H1 (cell line): ENCODE measurements at regions not wholly inside any gene's neighbourhood (a gene's known extent, or its start where the extent isn't known, plus 50 kb on each side); places are given as distances from the start of the nearest gene placed in this dataset.
A peak's percentile ranks its signal among the peaks of the same experiment; 100 is the strongest.

Experiments
- CTCF ChIA-PET: fragments of 300-600 bp; sonication (Branson Sonifier 250); formaldehyde crosslinking; loops from one replicate; lab custom pipeline; 2021; ENCODE audit not compliant: partially characterized antibody; lab: Charles Lee
- POLR2A ChIA-PET: fragments of 300-600 bp; sonication (Branson Sonifier 250); formaldehyde crosslinking; loops from one replicate; lab custom pipeline; 2021; ENCODE audit warnings: inconsistent platforms; ENCODE audit not compliant: partially characterized antibody; lab: Charles Lee
- DNase-seq, 2 experiments: peaks; one replicate each; pipeline versions ENCODE4 v3.0.0 to v3.0.0-alpha.2; 2010 to 2022; ENCODE audit warnings: low spot score in 2 of 2, low read depth in 1 of 2, mixed read lengths in 1 of 2
- FAIRE-seq: peaks from 2 replicates; lab custom pipeline; 2011; peaks lifted over from hg19 to GRCh38; lab: Jason Lieb, UNC
- H2AFZ ChIP-seq: 2 replicates; pipeline ENCODE4 v1.8.1; 2012; ENCODE audit warnings: low read length, inconsistent platforms
- H2AK5ac ChIP-seq: 2 replicates; pipeline ENCODE4 v1.6.1; 2013; ENCODE audit warnings: low read depth, low read length
- H2BK120ac ChIP-seq: replicated peaks from 2 replicates; pipeline ENCODE3; 2013; ENCODE audit warnings: low read depth, low read length, inconsistent platforms
- H2BK12ac ChIP-seq: 2 replicates; pipeline ENCODE4 v1.6.1; 2013; ENCODE audit warnings: low read depth, low read length
- H2BK15ac ChIP-seq: 2 replicates; pipeline ENCODE4 v1.6.1; 2013; ENCODE audit warnings: low read length
- H2BK20ac ChIP-seq: 2 replicates; pipeline ENCODE4 v1.6.1; 2013; ENCODE audit warnings: low read length
- H2BK5ac ChIP-seq: 2 replicates; pipeline ENCODE4 v1.6.1; 2013; ENCODE audit warnings: low read depth, low read length
- H3K14ac ChIP-seq: 2 replicates; pipeline ENCODE4 v1.6.1; 2013; ENCODE audit warnings: inconsistent platforms; ENCODE audit not compliant: insufficient read length
- H3K18ac ChIP-seq: 2 replicates; pipeline ENCODE4 v1.6.1; 2013; ENCODE audit warnings: low read length; ENCODE audit errors: extremely low read depth
- H3K23ac ChIP-seq: 2 replicates; pipeline ENCODE4 v1.6.1; 2013; ENCODE audit warnings: inconsistent platforms; ENCODE audit not compliant: insufficient read length
- H3K23me2 ChIP-seq: 2 replicates; pipeline ENCODE4 v1.6.1; 2013; ENCODE audit warnings: low read depth, low read length
- H3K27ac ChIP-seq: 2 replicates; pipeline ENCODE4 v1.6.1; 2011; ENCODE audit warnings: low read depth, low read length, inconsistent platforms
- H3K27me3 ChIP-seq, 4 experiments: replicated peaks in 1 of 4; 1 replicate in 1 of 4; 2 replicates in 3 of 4; pipeline versions ENCODE4 v1.6.1 to v1.8.1; 2011 to 2013; ENCODE audit warnings: low read length in 3 of 4, mild to moderate bottlenecking in 3 of 4, inconsistent platforms in 2 of 4, mixed read lengths in 2 of 4, moderate library complexity in 1 of 4; ENCODE audit not compliant: control insufficient read depth in 3 of 4, insufficient read depth in 3 of 4; ENCODE audit errors: extremely low read depth in 1 of 4
- H3K36me3 ChIP-seq, 4 experiments: 2 replicates each; pipeline versions ENCODE4 v1.6.1 to v1.8.1; 2011 to 2013; ENCODE audit warnings: mild to moderate bottlenecking in 4 of 4, low read length in 3 of 4, moderate library complexity in 2 of 4, control low read depth in 1 of 4, inconsistent platforms in 1 of 4; ENCODE audit not compliant: insufficient read depth in 4 of 4, control insufficient read depth in 2 of 4
- H3K4ac ChIP-seq: replicated peaks from 2 replicates; pipeline ENCODE3; 2013; ENCODE audit warnings: low read length, low read depth, mixed read lengths, inconsistent platforms; ENCODE audit not compliant: insufficient read length
- H3K4me1 ChIP-seq, 4 experiments: replicated peaks in 1 of 4; 1 replicate in 1 of 4; 2 replicates in 3 of 4; pipeline versions ENCODE4 v1.6.1 to v1.8.1; 2011 to 2013; ENCODE audit warnings: low read length in 3 of 4, inconsistent platforms in 2 of 4, mixed read lengths in 1 of 4; ENCODE audit not compliant: insufficient read depth in 4 of 4, control insufficient read depth in 3 of 4
- H3K4me2 ChIP-seq, 2 experiments: 2 replicates each; pipeline versions ENCODE4 v1.6.1 to v1.8.1; 2011 to 2013; ENCODE audit warnings: low read depth in 2 of 2, low read length in 2 of 2, control low read depth in 1 of 2, inconsistent platforms in 1 of 2, mild to moderate bottlenecking in 1 of 2; ENCODE audit not compliant: insufficient read depth in 1 of 2
- H3K4me3 ChIP-seq, 4 experiments: fragments of 200-600, 300-600 bp in 1 of 4; sonication (generic), shearing (Covaris generic), sonication (Bioruptor Twin) in 1 of 4; 2 replicates each; pipeline versions ENCODE4 v1.5.1 to v1.8.1; 2011 to 2016; ENCODE audit warnings: low read length in 4 of 4, low read depth in 3 of 4, control low read depth in 2 of 4, inconsistent platforms in 2 of 4, mild to moderate bottlenecking in 2 of 4, mixed read lengths in 1 of 4, moderate library complexity in 1 of 4; ENCODE audit not compliant: insufficient read depth in 2 of 4; ENCODE audit errors: extremely low read depth in 1 of 4
- H3K56ac ChIP-seq: replicated peaks from 2 replicates; pipeline ENCODE3; 2013; ENCODE audit warnings: low read depth, mild to moderate bottlenecking, mixed read lengths, low read length, inconsistent platforms; ENCODE audit not compliant: insufficient read length
- H3K79me1 ChIP-seq: 2 replicates; pipeline ENCODE4 v1.6.1; 2013; ENCODE audit warnings: low read depth, low read length, control low read depth
- H3K79me2 ChIP-seq, 2 experiments: 2 replicates each; pipeline versions ENCODE4 v1.6.1 to v1.8.1; 2012 to 2013; ENCODE audit warnings: low read length in 2 of 2, mild to moderate bottlenecking in 2 of 2, inconsistent platforms in 1 of 2; ENCODE audit not compliant: insufficient read depth in 2 of 2, control insufficient read depth in 1 of 2
- H3K9ac ChIP-seq, 4 experiments: replicated peaks in 1 of 4; 1 replicate in 1 of 4; 2 replicates in 3 of 4; pipeline versions ENCODE4 v1.6.1 to v1.8.1; 2011 to 2013; ENCODE audit warnings: low read depth in 3 of 4, low read length in 3 of 4, control low read depth in 2 of 4, mild to moderate bottlenecking in 2 of 4, moderate library complexity in 2 of 4, inconsistent platforms in 1 of 4; ENCODE audit errors: extremely low read depth in 1 of 4
- H3K9me3 ChIP-seq, 2 experiments: 2 replicates each; pipeline versions ENCODE4 v1.6.1 to v1.8.1; 2012 to 2013; ENCODE audit warnings: mild to moderate bottlenecking in 2 of 2, moderate library complexity in 2 of 2, control low read depth in 1 of 2, inconsistent platforms in 1 of 2, low read depth in 1 of 2, low read length in 1 of 2, mixed read lengths in 1 of 2; ENCODE audit not compliant: insufficient read depth in 2 of 2
- H4K20me1 ChIP-seq, 2 experiments: replicated peaks in 1 of 2; 2 replicates each; pipeline versions ENCODE3 to v1.8.1; 2011 to 2013; ENCODE audit warnings: inconsistent platforms in 2 of 2, low read length in 2 of 2, mild to moderate bottlenecking in 1 of 2; ENCODE audit not compliant: insufficient read depth in 2 of 2, control insufficient read depth in 1 of 2
- H4K5ac ChIP-seq: 2 replicates; pipeline ENCODE4 v1.6.1; 2013; ENCODE audit warnings: low read length, low read depth, mixed read lengths, inconsistent platforms; ENCODE audit not compliant: insufficient read length
- H4K8ac ChIP-seq: 2 replicates; pipeline ENCODE4 v1.8.0; 2013; ENCODE audit warnings: mild to moderate bottlenecking, moderate library complexity, low read length, inconsistent platforms; ENCODE audit not compliant: insufficient read depth; ENCODE audit errors: extremely low read depth
- H4K91ac ChIP-seq: replicated peaks from 2 replicates; pipeline ENCODE3; 2013; ENCODE audit warnings: low read length, mixed read lengths, inconsistent platforms; ENCODE audit not compliant: insufficient read length
- ATF3 ChIP-seq: IDR thresholded peaks from 2 replicates; pipeline ENCODE4 v1.6.1; 2011; ENCODE audit warnings: low read depth, mild to moderate bottlenecking, low read length; ENCODE audit not compliant: insufficient read depth
- BRCA1 ChIP-seq: IDR thresholded peaks from 2 replicates; pipeline ENCODE4 v1.6.1; 2012; ENCODE audit warnings: low read depth, low read length, improper control_type of control experiment
- CBX8 ChIP-seq: fragments of 300-800, 300-1000 bp; sonication (generic); IDR thresholded peaks from 2 replicates; pipeline ENCODE4 v1.7.1; 2016; ENCODE audit warnings: low read depth, low read length, borderline replicate concordance
- CREB1 ChIP-seq: IDR thresholded peaks from 2 replicates; pipeline ENCODE4 v1.6.1; 2012; ENCODE audit warnings: inconsistent platforms
- KDM5A ChIP-seq: fragments of 200-600 bp; IDR thresholded peaks from 2 replicates; pipeline ENCODE4 v1.7.1; 2012; ENCODE audit warnings: mild to moderate bottlenecking, low read length, inconsistent platforms, mixed read lengths
- POLR2A ChIP-seq, 2 experiments: IDR thresholded peaks; 1 replicate in 1 of 2; 2 replicates in 1 of 2; pipeline ENCODE4 v1.6.1; 2011; ENCODE audit warnings: low read depth in 2 of 2, low read length in 2 of 2, mild to moderate bottlenecking in 2 of 2; ENCODE audit errors: control extremely low read depth in 1 of 2
- RFX5 ChIP-seq: IDR thresholded peaks from 2 replicates; pipeline ENCODE4 v1.6.1; 2011; ENCODE audit warnings: low read depth, low read length, improper control_type of control experiment, borderline replicate concordance
- SUZ12 ChIP-seq: fragments of 200-600 bp; sonication (generic); IDR thresholded peaks from 2 replicates; pipeline ENCODE4 v1.6.1; 2012; ENCODE audit warnings: mild to moderate bottlenecking, inconsistent platforms, low read length, moderate library complexity, mixed read lengths
- YY1 ChIP-seq: IDR thresholded peaks from 2 replicates; pipeline ENCODE4 v1.6.1; 2011; ENCODE audit warnings: low read depth, mild to moderate bottlenecking, low read length
- WGBS, 2 experiments: shearing (Covaris generic) in 1 of 2; methylation state at CpG; one replicate each; pipeline versions ENCODE4 v1.1.6 to v1.1.7; 2013 to 2015; ENCODE audit warnings: low lambda C conversion rate in 2 of 2, mixed read lengths in 2 of 2, inconsistent platforms in 1 of 2, low coverage in 1 of 2, missing lambda C conversion rate in 1 of 2; ENCODE audit not compliant: insufficient replicate concordance in 2 of 2, insufficient coverage in 1 of 2, insufficient read length in 1 of 2; ENCODE audit errors: extremely low coverage in 1 of 2, missing lambda C conversion rate in 1 of 2; 5-methylcytosine and 5-hydroxymethylcytosine counted together

GRCh38 chr13:59201841-59202240 lies 961.9 kb downstream of the DIAPH3 start:
- no peak overlapping the region for H2BK12ac ChIP-seq
- H3K9me3 ChIP-seq: no peaks in the 10 kb centered on the region
- FAIRE-seq (no peak), DNase-seq (no peak)
- no peak overlapping the region for H3K4me2 ChIP-seq
- no peak overlapping the region for H2BK15ac ChIP-seq
- H4K5ac ChIP-seq: no peak overlapping the region
- H3K27ac ChIP-seq: no peak overlapping the region
- H2AK5ac ChIP-seq: no peak overlapping the region
- POLR2A ChIA-PET: no interaction called here
- CTCF ChIA-PET: no interaction called here
- H3K9ac ChIP-seq: peak overlapping the region in 1 of 4 experiments; percentile 34; a peak in 1 of 7 replicates
- H3K4me3 ChIP-seq: no peak overlapping the region
- H4K91ac ChIP-seq: no peak overlapping the region
- no peaks in the 10 kb centered on the region for H3K4me1 ChIP-seq
- 95% methylated on average over 2 of the region's 2 CpGs; no CpG with 5 or more reads in 1 of the 2 experiments for WGBS, 2 experiments
- H3K23ac ChIP-seq: no peak overlapping the region
- H3K23me2 ChIP-seq: no peaks in the 10 kb centered on the region
- H3K36me3 ChIP-seq: no peaks in the 10 kb centered on the region
- H4K8ac ChIP-seq: no peak overlapping the region
- H3K4ac ChIP-seq: no peak overlapping the region
- H4K20me1 ChIP-seq: no peaks in the 10 kb centered on the region
- no peak overlapping the region for H2BK120ac ChIP-seq
- H3K14ac ChIP-seq: no peak overlapping the region
- H2BK20ac ChIP-seq: no peak overlapping the region
- no peak overlapping the region for H2AFZ ChIP-seq
- H3K27me3 ChIP-seq: no peaks in the 10 kb centered on the region
- no peaks in the 10 kb centered on the region for H3K79me1 ChIP-seq
- H2BK5ac ChIP-seq: no peak overlapping the region
- H3K56ac ChIP-seq: no peak overlapping the region
- TF ChIP-seq ATF3: no peak
- no peak for TF ChIP-seq SUZ12
- TF ChIP-seq POLR2A (IDR thresholded peaks at IDR 0.05; ENCODE audit: control extremely low read depth in 1 of 2, low read depth in 2 of 2, low read length in 2 of 2): no peak
- no peak for TF ChIP-seq CBX8
- TF ChIP-seq CREB1: no peak
- no peak for TF ChIP-seq BRCA1
- no peak for TF ChIP-seq RFX5
- no peak for TF ChIP-seq YY1
- no peak for TF ChIP-seq KDM5A
- H3K18ac ChIP-seq: no peak overlapping the region
- no peaks in the 10 kb centered on the region for H3K79me2 ChIP-seq
